Lower leg skin (tissue), 4 donors: ENCODE measurements at regions not wholly inside any gene's neighbourhood (a gene's known extent, or its start where the extent isn't known, plus 50 kb on each side); places are given as distances from the start of the nearest gene placed in this dataset.
"Not testable (repeated sequence)": the region's sequence is repeated elsewhere in the genome, so short reads cannot be mapped to it uniquely, and the experiment has no call there.

Source experiments
- DNase-seq, 2 donors: peaks; one replicate each; pipeline ENCODE4 v3.0.0-alpha.2; 2019; ENCODE audit warnings: low spot score in 2 of 2
- H3K4me3 ChIP-seq: fragments of 200-600 bp; sonication (generic); 2 replicates; pipeline ENCODE4 v1.5.1; 2017; ENCODE audit warnings: mild to moderate bottlenecking, low read depth; ENCODE audit not compliant: poor library complexity, severe bottlenecking
- POLR2A ChIP-seq, 2 donors: fragments of 450-650 bp; IDR thresholded peaks; one replicate each; pipeline ENCODE4 v1.6.1; 2016 to 2017; ENCODE audit warnings: antibody characterized with exemption in 2 of 2, mild to moderate bottlenecking in 1 of 2, moderate library complexity in 1 of 2
- WGBS, 2 donors: methylation state at CpG; one replicate each; pipeline ENCODE4 v1.1.5; 2018; 5-methylcytosine and 5-hydroxymethylcytosine counted together
- intact Hi-C: fragments of 100-400 bp; cut with DNase I; formaldehyde crosslinking; loops from one replicate; pipeline ENCODE4 v1.15.0; 2023; ENCODE audit warnings: low total_unique reads
- TF ChIP-seq, protein P1 (sequence below), 3 donors: fragments of 450-650 bp; IDR thresholded peaks; one replicate each; pipeline ENCODE4 v1.5.1; 2016; ENCODE audit warnings: antibody characterized with exemption in 3 of 3, mild to moderate bottlenecking in 3 of 3, moderate library complexity in 2 of 3

GRCh38 chr12:95358111-95359083 lies 115.6 kb upstream of the METAP2 start:
- H3K4me3 ChIP-seq = no peak overlapping the region
- intact Hi-C loops = no loop called here
- no peak for DNase-seq
- TF ChIP-seq, protein P1, sequence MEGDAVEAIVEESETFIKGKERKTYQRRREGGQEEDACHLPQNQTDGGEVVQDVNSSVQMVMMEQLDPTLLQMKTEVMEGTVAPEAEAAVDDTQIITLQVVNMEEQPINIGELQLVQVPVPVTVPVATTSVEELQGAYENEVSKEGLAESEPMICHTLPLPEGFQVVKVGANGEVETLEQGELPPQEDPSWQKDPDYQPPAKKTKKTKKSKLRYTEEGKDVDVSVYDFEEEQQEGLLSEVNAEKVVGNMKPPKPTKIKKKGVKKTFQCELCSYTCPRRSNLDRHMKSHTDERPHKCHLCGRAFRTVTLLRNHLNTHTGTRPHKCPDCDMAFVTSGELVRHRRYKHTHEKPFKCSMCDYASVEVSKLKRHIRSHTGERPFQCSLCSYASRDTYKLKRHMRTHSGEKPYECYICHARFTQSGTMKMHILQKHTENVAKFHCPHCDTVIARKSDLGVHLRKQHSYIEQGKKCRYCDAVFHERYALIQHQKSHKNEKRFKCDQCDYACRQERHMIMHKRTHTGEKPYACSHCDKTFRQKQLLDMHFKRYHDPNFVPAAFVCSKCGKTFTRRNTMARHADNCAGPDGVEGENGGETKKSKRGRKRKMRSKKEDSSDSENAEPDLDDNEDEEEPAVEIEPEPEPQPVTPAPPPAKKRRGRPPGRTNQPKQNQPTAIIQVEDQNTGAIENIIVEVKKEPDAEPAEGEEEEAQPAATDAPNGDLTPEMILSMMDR (IDR thresholded peaks at IDR 0.05) = no peak
- WGBS, 2 donors = 76 to 84% methylated on average over 11 of the region's 11 CpGs

DNA sequence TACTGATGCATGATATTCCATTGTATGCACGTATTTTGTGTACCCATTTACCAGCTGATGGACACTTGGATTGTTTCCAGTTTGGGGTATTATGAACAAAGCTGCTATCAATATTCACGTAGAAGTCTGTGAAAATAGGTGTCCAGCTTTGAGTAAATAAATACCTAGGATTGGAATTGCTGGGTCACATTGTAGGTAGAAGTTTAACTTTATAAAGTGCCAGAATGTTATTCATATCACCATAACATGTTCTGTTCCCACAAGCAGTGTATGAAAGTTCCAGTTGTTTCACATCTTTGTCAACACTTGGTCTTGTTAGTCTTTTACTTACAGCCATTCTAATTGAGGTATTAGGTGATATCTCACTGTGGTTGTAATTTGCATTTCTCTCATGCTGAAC lies 108.0 kb upstream of the METAP2 start:
- no peak for TF ChIP-seq POLR2A (IDR thresholded peaks at IDR 0.05)
- TF ChIP-seq, protein P1 (IDR thresholded peaks at IDR 0.05) = no peak
- H3K4me3 ChIP-seq = no peak overlapping the region
- 72 to 78% methylated on average over 2 of the region's 2 CpGs for WGBS, 2 donors

GRCh38 chr12:95368931-95369330 lies 105.0 kb upstream of the METAP2 start:
- TF ChIP-seq POLR2A (IDR thresholded peaks at IDR 0.05) = no peak
- TF ChIP-seq, protein P1 (IDR thresholded peaks at IDR 0.05) = no peak
- intact Hi-C loops = no loop called here

More for the DNA sequence above, 108.0 kb upstream of the METAP2 start:
- DNase-seq = no peak
- intact Hi-C loops = no loop called here

DNA sequence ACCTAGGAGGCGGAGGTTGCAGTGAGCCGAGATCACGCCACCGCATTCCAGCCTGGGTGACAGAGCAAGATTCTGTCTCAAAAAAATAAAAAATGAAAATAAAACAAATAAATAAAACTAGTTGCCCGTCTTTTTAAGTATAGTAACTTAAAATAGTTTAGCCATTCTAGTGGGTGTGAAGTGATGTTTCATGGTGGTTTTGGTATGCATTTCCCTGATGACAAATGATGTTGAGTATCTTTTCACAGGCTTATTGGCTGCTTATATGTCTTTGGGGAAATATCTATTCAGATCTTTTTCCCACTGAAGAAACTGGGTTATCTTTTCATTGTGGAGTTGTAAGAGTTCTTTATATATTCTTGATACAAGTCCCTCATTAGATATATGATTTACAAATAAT lies 102.4 kb upstream of the METAP2 start:
- intact Hi-C loops = no loop called here
- no peak overlapping the region for H3K4me3 ChIP-seq
- no peak for DNase-seq
- WGBS, 2 donors = 92 to 94% methylated on average over 5 of the region's 5 CpGs
- TF ChIP-seq, protein P1 (IDR thresholded peaks at IDR 0.05) = no peak
- TF ChIP-seq POLR2A (IDR thresholded peaks at IDR 0.05) = no peak

More at GRCh38 chr12:95368931-95369330, 105.0 kb upstream of the METAP2 start:
- no peak overlapping the region for H3K4me3 ChIP-seq
- WGBS, 2 donors = 52 to 53% methylated on average over 2 of the region's 2 CpGs
- no peak for DNase-seq

DNA sequence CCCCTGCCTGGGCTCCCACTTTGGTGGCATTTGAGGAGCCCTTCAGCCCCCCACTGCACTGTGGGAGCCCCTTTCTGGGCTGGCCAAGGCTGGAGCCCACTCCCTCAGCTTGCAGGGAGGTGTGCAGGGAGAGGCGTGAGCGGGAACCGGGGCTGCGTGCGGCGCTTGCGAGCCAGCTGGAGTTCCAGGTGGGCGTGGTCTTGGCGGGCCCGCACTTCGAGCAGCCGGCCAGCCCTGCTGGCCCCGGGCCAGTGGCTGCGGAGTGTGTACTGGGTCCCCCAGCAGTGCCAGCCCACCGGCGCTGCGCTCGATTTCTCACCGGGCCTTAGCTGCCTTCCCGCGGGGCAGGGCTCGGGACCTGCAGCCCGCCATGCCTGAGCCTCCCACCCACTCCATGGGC lies 94.5 kb upstream of the METAP2 start:
- DNase-seq, intact Hi-C loops, H3K4me3 ChIP-seq: not testable (repeated sequence)
- WGBS, 2 donors = no CpG with 5 or more reads among the region's 23 CpGs

- intact Hi-C loops, H3K4me3 ChIP-seq, DNase-seq: not testable (repeated sequence)
- WGBS, 2 donors = 86 to 94% methylated on average over 14 of the region's 14 CpGs
Observed at GRCh38 chr12:95380334-95380733, 93.6 kb upstream of the METAP2 start.
